K562 (cell line): ENCODE measurements at regions not wholly inside any gene's neighbourhood (a gene's known extent, or its start where the extent isn't known, plus 50 kb on each side); places are given as distances from the start of the nearest gene placed in this dataset.

ENCODE experiments used
- CREB1 ChIP-seq, 2 experiments: sonication (generic) in 1 of 2; formaldehyde crosslinking in 1 of 2; IDR thresholded peaks; 2 replicates each; pipeline versions ENCODE4 v1.6.1 to v1.8.0; 2012 to 2022; ENCODE audit warnings: inconsistent platforms in 1 of 2, mild to moderate bottlenecking in 1 of 2, missing genetic modification reagents in 1 of 2, moderate library complexity in 1 of 2
- CXXC5 ChIP-seq: fragments of 250-450 bp; sonication (Bioruptor Pico); IDR thresholded peaks from 2 replicates; pipeline ENCODE4 v1.8.0; 2022; ENCODE audit warnings: inconsistent platforms, mild to moderate bottlenecking, moderate library complexity
- FOSL1 ChIP-seq: fragments of 200-800 bp; sonication (Bioruptor generic); conservative IDR thresholded peaks from 2 replicates; pipeline ENCODE4 v1.6.1; 2016; ENCODE audit warnings: missing genetic modification characterization, missing compliant biosample characterization
- NFATC3 ChIP-seq: fragments of 450-650 bp; IDR thresholded peaks from 2 replicates; pipeline ENCODE4 v1.6.1; 2017; ENCODE audit warnings: mild to moderate bottlenecking
- NFYB ChIP-seq: IDR thresholded peaks from 2 replicates; pipeline ENCODE4 v1.6.1; 2011; ENCODE audit warnings: mild to moderate bottlenecking, moderate library complexity; ENCODE audit not compliant: insufficient read length; ENCODE audit errors: extremely low read depth
- RBFOX2 ChIP-seq: fragments of 200-400 bp; formaldehyde crosslinking; IDR thresholded peaks from 2 replicates; pipeline ENCODE4 v1.6.1; 2017; ENCODE audit warnings: low read depth, mild to moderate bottlenecking, low read length, moderate library complexity
- SRSF3 ChIP-seq: fragments of 200-400 bp; formaldehyde crosslinking; IDR thresholded peaks from 2 replicates; pipeline ENCODE4 v1.6.1; 2016; ENCODE audit warnings: mild to moderate bottlenecking, low read length, moderate library complexity; ENCODE audit not compliant: insufficient read depth
- TBP ChIP-seq: optimal IDR thresholded peaks from 2 replicates; pipeline ENCODE3; 2011; ENCODE audit warnings: low read depth, low read length, improper control_type of control experiment
- WHSC1 ChIP-seq: IDR thresholded peaks from one replicate; pipeline ENCODE4 v1.6.1; 2012; ENCODE audit warnings: low read length, control low read depth, inconsistent platforms
- ZBED1 ChIP-seq: IDR thresholded peaks from 2 replicates; pipeline ENCODE4 v1.6.1; 2014
- ZNF431 ChIP-seq: sonication (generic); formaldehyde crosslinking; IDR thresholded peaks from 2 replicates; pipeline ENCODE4 v1.8.0; 2022; ENCODE audit warnings: mild to moderate bottlenecking, missing genetic modification reagents
- ZNF644 ChIP-seq: fragments of 200-800 bp; sonication (Bioruptor generic); IDR thresholded peaks from 2 replicates; pipeline ENCODE4 v1.6.1; 2016; ENCODE audit warnings: low read depth, missing genetic modification characterization, missing compliant biosample characterization
- ZNF707 ChIP-seq: fragments of 250-450 bp; sonication (Bioruptor Pico); conservative IDR thresholded peaks from 2 replicates; pipeline ENCODE4 v1.8.0; 2022; ENCODE audit warnings: inconsistent platforms, mild to moderate bottlenecking, moderate library complexity
- ZNF764 ChIP-seq: fragments of 250-450 bp; sonication (Bioruptor Pico); IDR thresholded peaks from 2 replicates; pipeline ENCODE4 v1.4.0; 2020; ENCODE audit warnings: low read depth, mild to moderate bottlenecking, moderate library complexity
- TF ChIP-seq, protein P1 (sequence below): fragments of 450-650 bp; IDR thresholded peaks from 2 replicates; pipeline ENCODE4 v1.7.0; 2016; ENCODE audit warnings: borderline replicate concordance
- TF ChIP-seq, protein P2 (sequence below), 2 experiments: fragments of 450-650 bp; conservative IDR thresholded peaks; 2 replicates each; pipeline ENCODE4 v1.6.1; 2017; ENCODE audit warnings: mild to moderate bottlenecking in 2 of 2, moderate library complexity in 2 of 2
- TF ChIP-seq, protein P3 (sequence below), 2 experiments: fragments of 250-450 bp in 1 of 2; fragments of 450-650 bp in 1 of 2; sonication (Bioruptor Pico) in 1 of 2; IDR thresholded peaks; 2 replicates each; pipeline versions ENCODE4 v1.6.1 to v1.8.0; 2016 to 2021; ENCODE audit warnings: mild to moderate bottlenecking in 2 of 2, moderate library complexity in 2 of 2, missing compliant biosample characterization in 1 of 2, missing genetic modification characterization in 1 of 2
- TF ChIP-seq, protein P4 (sequence below): fragments of 450-650 bp; IDR thresholded peaks from 2 replicates; pipeline ENCODE4 v1.6.1; 2018; ENCODE audit not compliant: partially characterized antibody

DNA sequence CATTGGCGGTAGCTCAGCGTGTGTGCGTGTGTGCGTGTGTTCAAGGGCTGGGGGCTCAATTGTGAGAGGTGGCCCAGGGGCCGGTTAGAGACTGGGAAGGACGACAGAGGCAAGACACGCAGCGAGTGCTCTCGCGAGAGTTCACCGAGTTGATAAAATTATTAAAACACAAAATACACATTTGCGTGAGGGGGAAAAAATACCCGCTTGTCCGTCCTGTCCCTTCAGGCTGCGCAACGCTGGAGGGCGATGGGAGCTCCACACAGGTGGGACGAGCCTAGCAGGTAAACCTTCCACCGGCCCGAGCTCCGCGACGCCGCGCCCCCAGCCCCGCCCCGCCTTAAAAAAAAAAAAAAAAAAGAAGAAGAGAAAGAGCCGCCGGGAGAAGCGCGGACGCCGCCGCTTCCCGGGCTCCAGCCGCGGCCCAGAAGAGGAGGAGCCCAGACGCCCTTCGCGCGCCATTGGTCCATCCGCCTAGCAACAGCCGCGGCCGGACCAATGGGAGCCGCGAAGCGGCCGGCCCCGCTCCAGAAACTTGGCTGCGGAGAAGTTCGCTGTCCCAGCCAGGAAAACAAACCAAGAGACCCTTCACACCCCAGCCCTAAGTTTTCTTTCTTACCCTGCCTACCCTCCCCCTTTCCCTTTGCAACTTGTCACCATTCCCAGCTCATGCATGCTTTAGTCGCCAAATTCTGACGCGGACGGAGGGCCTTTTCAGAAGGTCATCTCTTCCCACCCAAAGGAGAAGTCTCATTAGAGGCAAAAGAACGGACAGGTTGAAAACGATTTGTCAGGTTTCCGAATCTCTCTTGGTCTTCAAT, 169.9 kb upstream of the MAF start (continued):
- peak; percentile 82 for TF ChIP-seq RBFOX2
- no peak for TF ChIP-seq NFATC3
- TF ChIP-seq ZBED1: no peak
- TF ChIP-seq ZNF644 (tag): no peak; the same call in 1 of the 2 replicates
- no peak for TF ChIP-seq ZNF707 (CRISPR knock-in tag)
- TF ChIP-seq FOSL1 (tag): peak; percentile 35
- TF ChIP-seq ZNF431: no peak
- TF ChIP-seq, protein P1, sequence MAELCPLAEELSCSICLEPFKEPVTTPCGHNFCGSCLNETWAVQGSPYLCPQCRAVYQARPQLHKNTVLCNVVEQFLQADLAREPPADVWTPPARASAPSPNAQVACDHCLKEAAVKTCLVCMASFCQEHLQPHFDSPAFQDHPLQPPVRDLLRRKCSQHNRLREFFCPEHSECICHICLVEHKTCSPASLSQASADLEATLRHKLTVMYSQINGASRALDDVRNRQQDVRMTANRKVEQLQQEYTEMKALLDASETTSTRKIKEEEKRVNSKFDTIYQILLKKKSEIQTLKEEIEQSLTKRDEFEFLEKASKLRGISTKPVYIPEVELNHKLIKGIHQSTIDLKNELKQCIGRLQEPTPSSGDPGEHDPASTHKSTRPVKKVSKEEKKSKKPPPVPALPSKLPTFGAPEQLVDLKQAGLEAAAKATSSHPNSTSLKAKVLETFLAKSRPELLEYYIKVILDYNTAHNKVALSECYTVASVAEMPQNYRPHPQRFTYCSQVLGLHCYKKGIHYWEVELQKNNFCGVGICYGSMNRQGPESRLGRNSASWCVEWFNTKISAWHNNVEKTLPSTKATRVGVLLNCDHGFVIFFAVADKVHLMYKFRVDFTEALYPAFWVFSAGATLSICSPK: no peak
- no peak for TF ChIP-seq SRSF3
- no peak for TF ChIP-seq ZNF764 (CRISPR knock-in tag)
- no peak for TF ChIP-seq WHSC1
- TF ChIP-seq NFYB: peak; percentile 90
- TF ChIP-seq CXXC5 (CRISPR knock-in tag): peak; percentile 74
- TF ChIP-seq TBP: peak; percentile 53
- peak; percentile 54; the same call in 1 of the 2 replicates for TF ChIP-seq CREB1 (IDR thresholded peaks at IDR 0.05)
- peak; percentile 38; the same call in 1 of the 2 replicates for TF ChIP-seq CREB1 (CRISPR knock-in tag; IDR thresholded peaks at IDR 0.05)
- TF ChIP-seq, protein P2, sequence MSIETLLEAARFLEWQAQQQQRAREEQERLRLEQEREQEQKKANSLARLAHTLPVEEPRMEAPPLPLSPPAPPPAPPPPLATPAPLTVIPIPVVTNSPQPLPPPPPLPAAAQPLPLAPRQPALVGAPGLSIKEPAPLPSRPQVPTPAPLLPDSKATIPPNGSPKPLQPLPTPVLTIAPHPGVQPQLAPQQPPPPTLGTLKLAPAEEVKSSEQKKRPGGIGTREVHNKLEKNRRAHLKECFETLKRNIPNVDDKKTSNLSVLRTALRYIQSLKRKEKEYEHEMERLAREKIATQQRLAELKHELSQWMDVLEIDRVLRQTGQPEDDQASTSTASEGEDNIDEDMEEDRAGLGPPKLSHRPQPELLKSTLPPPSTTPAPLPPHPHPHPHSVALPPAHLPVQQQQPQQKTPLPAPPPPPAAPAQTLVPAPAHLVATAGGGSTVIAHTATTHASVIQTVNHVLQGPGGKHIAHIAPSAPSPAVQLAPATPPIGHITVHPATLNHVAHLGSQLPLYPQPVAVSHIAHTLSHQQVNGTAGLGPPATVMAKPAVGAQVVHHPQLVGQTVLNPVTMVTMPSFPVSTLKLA (conservative IDR thresholded peaks at IDR 0.05): peak in 1 of 2 experiments; percentile 37; a peak in 1 of 4 replicates
- TF ChIP-seq, protein P3, sequence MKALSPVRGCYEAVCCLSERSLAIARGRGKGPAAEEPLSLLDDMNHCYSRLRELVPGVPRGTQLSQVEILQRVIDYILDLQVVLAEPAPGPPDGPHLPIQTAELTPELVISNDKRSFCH (CRISPR knock-in tag; IDR thresholded peaks at IDR 0.05): no peak
- TF ChIP-seq, protein P3 (tag; IDR thresholded peaks at IDR 0.05): no peak
- TF ChIP-seq, protein P4, sequence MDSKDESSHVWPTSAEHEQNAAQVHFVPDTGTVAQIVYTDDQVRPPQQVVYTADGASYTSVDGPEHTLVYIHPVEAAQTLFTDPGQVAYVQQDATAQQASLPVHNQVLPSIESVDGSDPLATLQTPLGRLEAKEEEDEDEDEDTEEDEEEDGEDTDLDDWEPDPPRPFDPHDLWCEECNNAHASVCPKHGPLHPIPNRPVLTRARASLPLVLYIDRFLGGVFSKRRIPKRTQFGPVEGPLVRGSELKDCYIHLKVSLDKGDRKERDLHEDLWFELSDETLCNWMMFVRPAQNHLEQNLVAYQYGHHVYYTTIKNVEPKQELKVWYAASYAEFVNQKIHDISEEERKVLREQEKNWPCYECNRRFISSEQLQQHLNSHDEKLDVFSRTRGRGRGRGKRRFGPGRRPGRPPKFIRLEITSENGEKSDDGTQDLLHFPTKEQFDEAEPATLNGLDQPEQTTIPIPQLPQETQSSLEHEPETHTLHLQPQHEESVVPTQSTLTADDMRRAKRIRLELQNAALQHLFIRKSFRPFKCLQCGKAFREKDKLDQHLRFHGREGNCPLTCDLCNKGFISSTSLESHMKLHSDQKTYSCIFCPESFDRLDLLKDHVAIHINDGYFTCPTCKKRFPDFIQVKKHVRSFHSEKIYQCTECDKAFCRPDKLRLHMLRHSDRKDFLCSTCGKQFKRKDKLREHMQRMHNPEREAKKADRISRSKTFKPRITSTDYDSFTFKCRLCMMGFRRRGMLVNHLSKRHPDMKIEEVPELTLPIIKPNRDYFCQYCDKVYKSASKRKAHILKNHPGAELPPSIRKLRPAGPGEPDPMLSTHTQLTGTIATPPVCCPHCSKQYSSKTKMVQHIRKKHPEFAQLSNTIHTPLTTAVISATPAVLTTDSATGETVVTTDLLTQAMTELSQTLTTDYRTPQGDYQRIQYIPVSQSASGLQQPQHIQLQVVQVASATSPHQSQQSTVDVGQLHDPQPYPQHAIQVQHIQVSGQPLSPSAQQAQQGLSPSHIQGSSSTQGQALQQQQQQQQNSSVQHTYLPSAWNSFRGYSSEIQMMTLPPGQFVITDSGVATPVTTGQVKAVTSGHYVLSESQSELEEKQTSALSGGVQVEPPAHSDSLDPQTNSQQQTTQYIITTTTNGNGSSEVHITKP: peak; percentile 31
